Peyer's patch (tissue), 4 donors: ENCODE measurements at regions not wholly inside any gene's neighbourhood (a gene's known extent, or its start where the extent isn't known, plus 50 kb on each side); places are given as distances from the start of the nearest gene placed in this dataset.

Source experiments
- CTCF ChIP-seq, 6 experiments: fragments of 450-650 bp in 4 of 6; fragments of 200-600 bp in 2 of 6; sonication (generic) in 1 of 6; IDR thresholded peaks; one replicate each; pipeline ENCODE4 v1.5.1; 2017 to 2019; ENCODE audit warnings: antibody characterized with exemption in 6 of 6, mild to moderate bottlenecking in 3 of 6, moderate library complexity in 1 of 6
- POLR2A ChIP-seq, 2 donors: fragments of 450-650 bp; IDR thresholded peaks; one replicate each; pipeline ENCODE4 v1.5.1; 2017; ENCODE audit warnings: antibody characterized with exemption in 2 of 2, mild to moderate bottlenecking in 2 of 2, moderate library complexity in 2 of 2

- TF ChIP-seq POLR2A (IDR thresholded peaks at IDR 0.05) (no peak), CTCF (IDR thresholded peaks at IDR 0.05) (no peak)
Measured at GRCh38 chr2:4368907-4369306, 665.5 kb downstream of the DCDC2C start.
